Neural cell (in vitro differentiated cells): ENCODE measurements at regions not wholly inside any gene's neighbourhood (a gene's known extent, or its start where the extent isn't known, plus 50 kb on each side); places are given as distances from the start of the nearest gene placed in this dataset.

Source experiments
- H2AFZ ChIP-seq: fragments of 200-600, 300-800 bp; sonication (generic), shearing (Covaris generic); 2 replicates; pipeline ENCODE4 v1.6.0; 2014; ENCODE audit warnings: low read depth, mild to moderate bottlenecking, antibody characterized with exemption, low read length, moderate library complexity
- H3F3A ChIP-seq: fragments of 200-600 bp; shearing (Covaris generic); 2 replicates; pipeline ENCODE4 v1.6.1; 2016; ENCODE audit warnings: mild to moderate bottlenecking, moderate library complexity, mixed read lengths, antibody characterized with exemption, low read length; ENCODE audit not compliant: insufficient read depth, poor library complexity, severe bottlenecking
- H3K27ac ChIP-seq: fragments of 200-600, 300-800 bp; sonication (generic), shearing (Covaris generic); 2 replicates; pipeline ENCODE4 v1.5.1; 2014; ENCODE audit warnings: mild to moderate bottlenecking, low read length, moderate library complexity
- H3K27me3 ChIP-seq: fragments of 300-800, 200-600 bp; sonication (generic), shearing (Covaris generic); 2 replicates; pipeline ENCODE4 v1.6.0; 2014; ENCODE audit warnings: mild to moderate bottlenecking, low read depth, low read length, moderate library complexity; ENCODE audit not compliant: insufficient read depth
- H3K36me3 ChIP-seq: fragments of 300-800, 200-600 bp; sonication (generic), shearing (Covaris generic); 2 replicates; pipeline ENCODE4 v1.5.1; 2014; ENCODE audit warnings: mild to moderate bottlenecking, antibody characterized with exemption, low read length, moderate library complexity; ENCODE audit not compliant: insufficient read depth
- H3K4me2 ChIP-seq: fragments of 300-800, 200-600 bp; sonication (generic), shearing (Covaris generic); 2 replicates; pipeline ENCODE4 v1.6.0; 2014; ENCODE audit warnings: mild to moderate bottlenecking, low read length
- H3K4me3 ChIP-seq: fragments of 300-800, 200-600 bp; sonication (generic), shearing (Covaris generic); 2 replicates; pipeline ENCODE4 v1.5.1; 2014; ENCODE audit warnings: mild to moderate bottlenecking, low read length, moderate library complexity
- H3K79me2 ChIP-seq: fragments of 200-600 bp; shearing (Covaris generic); replicated peaks from 2 replicates; pipeline ENCODE4 v1.6.0; 2014; ENCODE audit warnings: mild to moderate bottlenecking, low read length, moderate library complexity; ENCODE audit not compliant: insufficient read depth
- H3K9ac ChIP-seq: fragments of 300-800, 200-600 bp; sonication (generic), shearing (Covaris generic); 2 replicates; pipeline ENCODE4 v1.6.1; 2016; ENCODE audit warnings: mild to moderate bottlenecking, low read length, mixed read lengths
- H3K9me2 ChIP-seq: fragments of 200-600 bp; shearing (Covaris generic); 2 replicates; pipeline ENCODE4 v1.6.1; 2016; ENCODE audit warnings: mild to moderate bottlenecking, low read length, mixed read lengths; ENCODE audit not compliant: insufficient read depth
- H3K9me3 ChIP-seq: fragments of 200-600, 300-800 bp; sonication (generic), shearing (Covaris generic); 2 replicates; pipeline ENCODE4 v1.6.1; 2016; ENCODE audit warnings: mild to moderate bottlenecking, mixed run types, low read length, moderate library complexity, mixed read lengths
- H4K20me1 ChIP-seq: fragments of 200-600 bp; shearing (Covaris generic); 2 replicates; pipeline ENCODE4 v1.6.1; 2016; ENCODE audit warnings: mild to moderate bottlenecking, mixed run types; ENCODE audit not compliant: insufficient read depth
- EP300 ChIP-seq: fragments of 450-650 bp; conservative IDR thresholded peaks from 2 replicates; pipeline ENCODE4 v1.6.1; 2014; ENCODE audit warnings: antibody characterized with exemption, mild to moderate bottlenecking, moderate library complexity; ENCODE audit not compliant: poor library complexity, severe bottlenecking
- EZH2 ChIP-seq: fragments of 200-600, 300-800 bp; shearing (Covaris generic), sonication (generic); IDR thresholded peaks from 2 replicates; pipeline ENCODE4 v1.6.1; 2014; ENCODE audit warnings: antibody characterized with exemption, low read length, borderline replicate concordance, mild to moderate bottlenecking; ENCODE audit not compliant: insufficient read depth, poor library complexity, severe bottlenecking
- MXI1 ChIP-seq: fragments of 450-650 bp; conservative IDR thresholded peaks from 2 replicates; pipeline ENCODE4 v1.6.1; 2014; ENCODE audit warnings: antibody characterized with exemption, mild to moderate bottlenecking; ENCODE audit not compliant: poor library complexity, severe bottlenecking
- POLR2AphosphoS5 ChIP-seq: IDR thresholded peaks from 2 replicates; pipeline ENCODE4 v1.6.1; 2012
- RAD21 ChIP-seq: fragments of 450-650 bp; conservative IDR thresholded peaks from 2 replicates; pipeline ENCODE4 v1.6.1; 2014; ENCODE audit warnings: antibody characterized with exemption, mild to moderate bottlenecking, moderate library complexity
- REST ChIP-seq: IDR thresholded peaks from 2 replicates; pipeline ENCODE4 v1.6.1; 2012; ENCODE audit warnings: borderline replicate concordance
- SMC3 ChIP-seq: fragments of 450-650 bp; conservative IDR thresholded peaks from 2 replicates; pipeline ENCODE4 v1.6.1; 2014; ENCODE audit warnings: antibody characterized with exemption, mild to moderate bottlenecking, moderate library complexity; ENCODE audit not compliant: poor library complexity
- TAF1 ChIP-seq: IDR thresholded peaks from 2 replicates; pipeline ENCODE4 v1.6.1; 2012; ENCODE audit warnings: low read depth
- TF ChIP-seq, protein P1 (sequence below): fragments of 450-650 bp; IDR thresholded peaks from 2 replicates; pipeline ENCODE4 v1.5.1; 2014; ENCODE audit warnings: antibody characterized with exemption, mild to moderate bottlenecking, moderate library complexity; ENCODE audit not compliant: poor library complexity, severe bottlenecking

GRCh38 chr5:103718108-103718507 is 155.5 kb upstream of the NUDT12 start:
- no peak for TF ChIP-seq RAD21
- no peak for TF ChIP-seq MXI1
- TF ChIP-seq, protein P1, sequence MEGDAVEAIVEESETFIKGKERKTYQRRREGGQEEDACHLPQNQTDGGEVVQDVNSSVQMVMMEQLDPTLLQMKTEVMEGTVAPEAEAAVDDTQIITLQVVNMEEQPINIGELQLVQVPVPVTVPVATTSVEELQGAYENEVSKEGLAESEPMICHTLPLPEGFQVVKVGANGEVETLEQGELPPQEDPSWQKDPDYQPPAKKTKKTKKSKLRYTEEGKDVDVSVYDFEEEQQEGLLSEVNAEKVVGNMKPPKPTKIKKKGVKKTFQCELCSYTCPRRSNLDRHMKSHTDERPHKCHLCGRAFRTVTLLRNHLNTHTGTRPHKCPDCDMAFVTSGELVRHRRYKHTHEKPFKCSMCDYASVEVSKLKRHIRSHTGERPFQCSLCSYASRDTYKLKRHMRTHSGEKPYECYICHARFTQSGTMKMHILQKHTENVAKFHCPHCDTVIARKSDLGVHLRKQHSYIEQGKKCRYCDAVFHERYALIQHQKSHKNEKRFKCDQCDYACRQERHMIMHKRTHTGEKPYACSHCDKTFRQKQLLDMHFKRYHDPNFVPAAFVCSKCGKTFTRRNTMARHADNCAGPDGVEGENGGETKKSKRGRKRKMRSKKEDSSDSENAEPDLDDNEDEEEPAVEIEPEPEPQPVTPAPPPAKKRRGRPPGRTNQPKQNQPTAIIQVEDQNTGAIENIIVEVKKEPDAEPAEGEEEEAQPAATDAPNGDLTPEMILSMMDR, result no peak
- no peak for TF ChIP-seq TAF1
- TF ChIP-seq EP300, result no peak
- no peak for TF ChIP-seq SMC3
- no peak for TF ChIP-seq REST
- TF ChIP-seq POLR2AphosphoS5, result no peak
- no peak for TF ChIP-seq EZH2
- H3K9me3 ChIP-seq, result no peaks in the 10 kb centered on the region
- no peak overlapping the region for H3K4me3 ChIP-seq
- no peaks in the 10 kb centered on the region for H3K27me3 ChIP-seq
- no peaks in the 10 kb centered on the region for H3K79me2 ChIP-seq
- no peaks in the 10 kb centered on the region for H4K20me1 ChIP-seq
- no peaks in the 10 kb centered on the region for H3K9me2 ChIP-seq
- H3K27ac ChIP-seq, result no peak overlapping the region
- no peaks in the 10 kb centered on the region for H3K36me3 ChIP-seq
- H3K4me2 ChIP-seq, result no peak overlapping the region
- H3K9ac ChIP-seq, result no peak overlapping the region
- no peak overlapping the region for H2AFZ ChIP-seq
- H3F3A ChIP-seq, result no peaks in the 10 kb centered on the region

DNA sequence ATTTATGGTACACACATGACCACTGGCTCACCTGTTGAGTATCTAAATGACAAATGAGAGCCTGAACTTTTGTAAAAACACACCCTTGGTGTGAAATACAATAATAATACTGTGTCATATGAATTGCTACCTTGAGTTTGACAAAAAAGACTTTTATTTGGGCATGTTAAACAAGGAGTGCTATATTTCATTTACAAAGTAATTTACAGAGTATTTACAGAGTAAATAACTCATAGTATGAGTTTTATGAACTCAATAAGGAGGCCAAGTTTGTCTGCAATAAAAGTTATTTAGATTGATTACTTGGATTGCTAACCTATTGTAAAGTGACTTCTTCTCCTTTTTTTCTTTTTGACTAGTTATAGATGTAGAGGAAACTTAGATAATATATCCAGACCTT is 146.0 kb upstream of the NUDT12 start:
- Histone ChIP-seq H2AFZ (no peak overlapping the region), H3K4me3 (no peak overlapping the region), H3K9ac (no peak overlapping the region), H3K27me3 (no peaks in the 10 kb centered on the region), H3K27ac (no peak overlapping the region), H3K36me3 (no peaks in the 10 kb centered on the region), H3K79me2 (no peaks in the 10 kb centered on the region), H3K4me2 (no peak overlapping the region), H3K9me2 (no peaks in the 10 kb centered on the region), H3K9me3 (no peaks in the 10 kb centered on the region), H3F3A (no peaks in the 10 kb centered on the region), H4K20me1 (no peaks in the 10 kb centered on the region)
- no peak for TF ChIP-seq RAD21
- no peak for TF ChIP-seq SMC3
- TF ChIP-seq TAF1, result no peak
- no peak for TF ChIP-seq MXI1
- no peak for TF ChIP-seq EZH2
- TF ChIP-seq, protein P1, result no peak
- TF ChIP-seq REST, result no peak
- no peak for TF ChIP-seq POLR2AphosphoS5
- no peak for TF ChIP-seq EP300
